Mesothelial cell of epicardium (in vitro differentiated cells): ENCODE measurements at regions not wholly inside any gene's neighbourhood (a gene's known extent, or its start where the extent isn't known, plus 50 kb on each side); places are given as distances from the start of the nearest gene placed in this dataset.
A peak's percentile ranks its signal among the peaks of the same experiment; 100 is the strongest.

Experiments used
- DNase-seq, 2 experiments: peaks; one replicate each; pipeline ENCODE4 v3.0.0; 2021; ENCODE audit warnings: low spot score in 2 of 2; ENCODE audit not compliant: unreplicated experiment in 2 of 2
- H3K27ac Mint-ChIP-seq: 2 replicates; pipeline ENCODE4 v1.8.0; 2021; ENCODE audit warnings: mixed read lengths
- H3K27me3 Mint-ChIP-seq: 2 replicates; pipeline ENCODE4 v1.8.0; 2021; ENCODE audit warnings: low read depth, mixed read lengths
- H3K36me3 Mint-ChIP-seq: 2 replicates; pipeline ENCODE4 v1.8.0; 2021; ENCODE audit warnings: mixed read lengths
- H3K4me1 Mint-ChIP-seq: 2 replicates; pipeline ENCODE4 v1.8.0; 2021; ENCODE audit warnings: mixed read lengths
- H3K4me3 Mint-ChIP-seq: 2 replicates; pipeline ENCODE4 v1.8.0; 2021; ENCODE audit warnings: mild to moderate bottlenecking, moderate library complexity, mixed read lengths
- H3K9me3 Mint-ChIP-seq: 2 replicates; pipeline ENCODE4 v1.8.0; 2021; ENCODE audit warnings: mixed read lengths
- TF ChIP-seq, protein P1 (sequence below): fragments of 200-600 bp; sonication (generic); IDR thresholded peaks from one replicate; pipeline ENCODE4 v1.5.0; 2021; ENCODE audit warnings: antibody characterized with exemption; ENCODE audit not compliant: unreplicated experiment

DNA sequence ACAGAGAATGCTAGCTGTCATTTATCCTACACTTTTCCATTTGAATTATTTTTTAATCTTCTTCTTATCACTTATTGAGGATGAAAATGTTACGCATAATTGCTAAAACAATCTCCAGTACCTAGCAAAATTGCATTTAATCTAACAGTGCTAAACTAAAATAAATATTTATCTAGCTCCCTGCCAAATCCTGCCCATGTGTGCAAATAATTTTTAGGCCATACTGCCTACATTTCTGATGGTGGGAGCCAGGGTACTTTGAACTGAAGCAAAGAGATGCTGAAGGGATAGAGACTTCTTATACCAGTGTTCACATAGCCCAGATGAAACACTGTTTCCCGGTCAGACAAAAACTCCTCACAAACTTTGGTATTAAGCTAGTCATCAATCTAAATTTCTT, 1268.7 kb upstream of the PCDH20 start:
- Mint-ChIP-seq H3K9me3 (peaks cover 2% of the 10 kb centered on the region), H3K27me3 (no peaks in the 10 kb centered on the region), H3K36me3 (no peaks in the 10 kb centered on the region), H3K4me1 (peaks cover 8% of the 10 kb centered on the region), H3K27ac (peak overlapping the region; percentile 19), H3K4me3 (no peak overlapping the region)
- TF ChIP-seq, protein P1, sequence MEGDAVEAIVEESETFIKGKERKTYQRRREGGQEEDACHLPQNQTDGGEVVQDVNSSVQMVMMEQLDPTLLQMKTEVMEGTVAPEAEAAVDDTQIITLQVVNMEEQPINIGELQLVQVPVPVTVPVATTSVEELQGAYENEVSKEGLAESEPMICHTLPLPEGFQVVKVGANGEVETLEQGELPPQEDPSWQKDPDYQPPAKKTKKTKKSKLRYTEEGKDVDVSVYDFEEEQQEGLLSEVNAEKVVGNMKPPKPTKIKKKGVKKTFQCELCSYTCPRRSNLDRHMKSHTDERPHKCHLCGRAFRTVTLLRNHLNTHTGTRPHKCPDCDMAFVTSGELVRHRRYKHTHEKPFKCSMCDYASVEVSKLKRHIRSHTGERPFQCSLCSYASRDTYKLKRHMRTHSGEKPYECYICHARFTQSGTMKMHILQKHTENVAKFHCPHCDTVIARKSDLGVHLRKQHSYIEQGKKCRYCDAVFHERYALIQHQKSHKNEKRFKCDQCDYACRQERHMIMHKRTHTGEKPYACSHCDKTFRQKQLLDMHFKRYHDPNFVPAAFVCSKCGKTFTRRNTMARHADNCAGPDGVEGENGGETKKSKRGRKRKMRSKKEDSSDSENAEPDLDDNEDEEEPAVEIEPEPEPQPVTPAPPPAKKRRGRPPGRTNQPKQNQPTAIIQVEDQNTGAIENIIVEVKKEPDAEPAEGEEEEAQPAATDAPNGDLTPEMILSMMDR, result no peak
- no peak for DNase-seq

DNA sequence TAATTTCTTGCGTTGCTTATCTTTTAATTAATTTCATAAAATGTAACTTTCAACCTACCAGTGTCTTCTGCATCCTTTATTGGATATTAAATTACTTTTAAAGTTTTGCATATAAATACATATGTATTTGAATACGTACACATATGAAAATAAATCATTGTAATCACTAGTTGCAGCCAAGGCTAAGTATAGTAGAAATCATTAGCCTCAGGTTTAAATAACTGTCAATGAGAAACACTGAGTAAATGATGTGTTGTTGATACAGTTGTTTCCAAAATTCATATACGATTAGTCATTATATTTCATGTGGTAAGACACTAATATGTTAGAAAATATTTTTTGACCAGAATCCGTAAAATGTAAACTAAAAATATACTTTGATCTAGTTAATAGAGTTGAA, 1267.1 kb upstream of the PCDH20 start:
- no peak overlapping the region for H3K27ac Mint-ChIP-seq
- H3K27me3 Mint-ChIP-seq, result no peaks in the 10 kb centered on the region
- TF ChIP-seq, protein P1, result no peak
- peaks cover 7% of the 10 kb centered on the region for H3K4me1 Mint-ChIP-seq
- DNase-seq, result no peak
- H3K36me3 Mint-ChIP-seq, result no peaks in the 10 kb centered on the region
- no peak overlapping the region for H3K4me3 Mint-ChIP-seq
- H3K9me3 Mint-ChIP-seq, result peaks cover 2% of the 10 kb centered on the region

DNA sequence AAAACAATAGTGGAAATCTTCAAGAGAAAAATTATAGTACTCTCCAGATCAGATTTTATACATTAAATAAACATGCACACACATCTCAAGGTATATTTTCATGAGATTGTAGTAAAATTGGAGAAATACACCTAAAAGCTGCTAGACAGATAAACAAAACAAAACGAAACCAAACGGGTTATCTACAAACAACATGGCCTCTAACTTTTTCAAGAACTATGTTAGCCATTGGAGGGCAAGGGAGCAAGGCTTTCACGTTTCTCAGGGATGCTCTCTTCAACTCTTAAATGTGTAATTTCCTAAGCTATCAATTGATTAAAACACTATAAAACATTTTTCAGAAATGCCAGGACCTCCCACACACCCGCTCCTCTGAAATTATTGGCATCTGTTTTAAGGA, 1262.4 kb upstream of the PCDH20 start:
- H3K27me3 Mint-ChIP-seq, result no peaks in the 10 kb centered on the region
- peaks cover 2% of the 10 kb centered on the region for H3K9me3 Mint-ChIP-seq
- H3K4me1 Mint-ChIP-seq, result no peaks in the 10 kb centered on the region
- no peak overlapping the region for H3K4me3 Mint-ChIP-seq
- DNase-seq, result no peak
- H3K36me3 Mint-ChIP-seq, result no peaks in the 10 kb centered on the region
- no peak overlapping the region for H3K27ac Mint-ChIP-seq
- TF ChIP-seq, protein P1, result no peak

DNA sequence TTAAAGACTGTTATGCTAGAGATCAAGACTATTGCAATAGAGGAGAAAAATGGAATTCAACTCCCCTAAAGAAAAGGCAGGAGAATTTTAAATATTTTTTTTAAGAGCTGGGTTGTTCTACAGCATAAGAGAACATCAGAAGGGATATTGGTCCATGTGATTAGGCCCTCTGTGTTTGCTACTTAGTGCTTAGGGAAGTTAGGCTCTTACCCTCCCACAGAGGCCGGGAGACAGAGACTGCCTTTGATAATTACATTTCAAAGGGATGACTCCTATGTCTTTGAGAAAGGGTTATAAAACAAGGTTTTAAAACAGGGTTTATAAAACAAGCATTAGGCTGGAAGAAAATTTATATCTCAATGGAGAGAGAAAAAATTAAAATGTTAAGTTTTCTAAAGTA, 1248.1 kb upstream of the PCDH20 start:
- no peak overlapping the region for H3K4me3 Mint-ChIP-seq
- H3K4me1 Mint-ChIP-seq, result peaks cover 6% of the 10 kb centered on the region
- H3K27ac Mint-ChIP-seq, result no peak overlapping the region
- no peaks in the 10 kb centered on the region for H3K27me3 Mint-ChIP-seq
- no peaks in the 10 kb centered on the region for H3K9me3 Mint-ChIP-seq
- H3K36me3 Mint-ChIP-seq, result no peaks in the 10 kb centered on the region
- TF ChIP-seq, protein P1, result no peak
- no peak for DNase-seq

DNA sequence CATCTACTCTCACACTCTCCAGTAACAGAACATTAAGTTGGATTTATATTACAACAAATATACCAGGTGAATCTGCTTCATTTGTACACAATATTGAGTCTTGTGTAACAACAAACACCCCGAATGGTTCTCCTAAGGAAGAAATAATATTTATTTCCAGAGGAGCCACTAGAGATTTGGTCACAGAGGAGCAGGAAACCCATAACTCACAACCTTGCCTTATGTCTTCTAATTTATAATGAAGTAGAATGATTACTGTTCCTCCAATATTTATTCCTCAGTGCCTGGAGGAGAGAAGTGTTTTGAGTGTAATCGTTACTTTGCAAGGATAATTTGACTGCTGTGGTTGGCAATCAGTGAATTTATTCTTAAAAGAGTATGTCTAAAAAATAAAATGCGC, 1243.7 kb upstream of the PCDH20 start:
- Mint-ChIP-seq H3K27ac (no peak overlapping the region), H3K27me3 (no peaks in the 10 kb centered on the region), H3K9me3 (no peaks in the 10 kb centered on the region), H3K36me3 (no peaks in the 10 kb centered on the region), H3K4me1 (peaks cover 6% of the 10 kb centered on the region), H3K4me3 (no peak overlapping the region)
- TF ChIP-seq, protein P1, result no peak
- DNase-seq, result no peak

DNA sequence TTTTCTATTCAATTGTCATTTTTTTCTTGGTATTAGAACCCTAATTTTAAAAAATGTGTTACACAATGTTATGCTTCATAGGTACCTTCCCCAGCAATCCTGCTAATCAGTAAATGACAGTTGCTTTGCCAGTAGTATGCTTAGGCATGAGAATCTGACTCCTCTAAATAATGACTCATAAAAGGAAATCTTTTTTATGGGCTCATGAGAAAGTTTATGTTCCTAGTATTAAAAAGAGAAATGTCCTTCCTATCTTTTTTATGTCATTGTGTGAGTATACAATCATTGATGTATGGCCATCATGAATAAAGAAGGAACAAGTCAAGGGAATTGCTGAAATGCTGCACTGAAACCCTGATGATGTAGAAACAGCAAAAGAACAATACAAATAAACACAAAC, 1237.7 kb upstream of the PCDH20 start:
- no peaks in the 10 kb centered on the region for H3K27me3 Mint-ChIP-seq
- no peaks in the 10 kb centered on the region for H3K9me3 Mint-ChIP-seq
- H3K36me3 Mint-ChIP-seq, result no peaks in the 10 kb centered on the region

More for the DNA sequence above, 1237.7 kb upstream of the PCDH20 start:
- Mint-ChIP-seq H3K27ac (no peak overlapping the region), H3K4me3 (no peak overlapping the region), H3K4me1 (peaks cover 3% of the 10 kb centered on the region)
- no peak for DNase-seq
- TF ChIP-seq, protein P1, result no peak
